ENCODE measurements at regions not wholly inside any gene's neighbourhood (a gene's known extent, or its start where the extent isn't known, plus 50 kb on each side); places are given as distances from the start of the nearest gene placed in this dataset.

DNA sequence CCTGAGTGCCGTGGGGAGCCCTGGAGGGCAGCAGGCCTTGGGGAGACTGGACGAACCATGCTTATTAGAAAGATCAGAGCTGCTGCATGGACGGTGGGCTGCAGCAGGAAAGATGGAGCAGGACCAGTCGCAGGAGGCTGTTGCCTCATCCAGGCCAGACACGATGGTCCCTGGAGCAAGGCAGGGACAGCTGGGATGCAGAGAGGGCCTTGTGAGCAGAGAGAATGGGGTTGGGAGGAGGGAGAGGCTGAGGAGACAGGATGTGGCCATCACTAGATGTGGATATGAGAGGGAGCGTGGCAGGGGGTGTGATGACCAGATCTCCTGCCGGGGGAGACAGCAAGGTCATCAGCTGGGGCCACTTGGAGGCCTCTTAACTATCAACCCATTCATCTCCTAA lies 727.6 kb downstream of the PTPRU start:
- TF ChIP-seq POLR2A (IDR thresholded peaks at IDR 0.05), result no peak
- TF ChIP-seq, protein P1, sequence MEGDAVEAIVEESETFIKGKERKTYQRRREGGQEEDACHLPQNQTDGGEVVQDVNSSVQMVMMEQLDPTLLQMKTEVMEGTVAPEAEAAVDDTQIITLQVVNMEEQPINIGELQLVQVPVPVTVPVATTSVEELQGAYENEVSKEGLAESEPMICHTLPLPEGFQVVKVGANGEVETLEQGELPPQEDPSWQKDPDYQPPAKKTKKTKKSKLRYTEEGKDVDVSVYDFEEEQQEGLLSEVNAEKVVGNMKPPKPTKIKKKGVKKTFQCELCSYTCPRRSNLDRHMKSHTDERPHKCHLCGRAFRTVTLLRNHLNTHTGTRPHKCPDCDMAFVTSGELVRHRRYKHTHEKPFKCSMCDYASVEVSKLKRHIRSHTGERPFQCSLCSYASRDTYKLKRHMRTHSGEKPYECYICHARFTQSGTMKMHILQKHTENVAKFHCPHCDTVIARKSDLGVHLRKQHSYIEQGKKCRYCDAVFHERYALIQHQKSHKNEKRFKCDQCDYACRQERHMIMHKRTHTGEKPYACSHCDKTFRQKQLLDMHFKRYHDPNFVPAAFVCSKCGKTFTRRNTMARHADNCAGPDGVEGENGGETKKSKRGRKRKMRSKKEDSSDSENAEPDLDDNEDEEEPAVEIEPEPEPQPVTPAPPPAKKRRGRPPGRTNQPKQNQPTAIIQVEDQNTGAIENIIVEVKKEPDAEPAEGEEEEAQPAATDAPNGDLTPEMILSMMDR (IDR thresholded peaks at IDR 0.05), result no peak
